WI38 (cell line): ENCODE measurements at regions not wholly inside any gene's neighbourhood (a gene's known extent, or its start where the extent isn't known, plus 50 kb on each side); places are given as distances from the start of the nearest gene placed in this dataset.

ENCODE experiments used
- H3K4me3 ChIP-seq: 2 replicates; pipeline ENCODE4 v1.5.1; 2011; ENCODE audit warnings: low read depth, mild to moderate bottlenecking, control low read depth, low read length
- TF ChIP-seq, protein P1 (sequence below): IDR thresholded peaks from 2 replicates; pipeline ENCODE4 v1.5.1; 2012; ENCODE audit warnings: low read depth, mild to moderate bottlenecking, control low read depth, low read length

- TF ChIP-seq, protein P1, sequence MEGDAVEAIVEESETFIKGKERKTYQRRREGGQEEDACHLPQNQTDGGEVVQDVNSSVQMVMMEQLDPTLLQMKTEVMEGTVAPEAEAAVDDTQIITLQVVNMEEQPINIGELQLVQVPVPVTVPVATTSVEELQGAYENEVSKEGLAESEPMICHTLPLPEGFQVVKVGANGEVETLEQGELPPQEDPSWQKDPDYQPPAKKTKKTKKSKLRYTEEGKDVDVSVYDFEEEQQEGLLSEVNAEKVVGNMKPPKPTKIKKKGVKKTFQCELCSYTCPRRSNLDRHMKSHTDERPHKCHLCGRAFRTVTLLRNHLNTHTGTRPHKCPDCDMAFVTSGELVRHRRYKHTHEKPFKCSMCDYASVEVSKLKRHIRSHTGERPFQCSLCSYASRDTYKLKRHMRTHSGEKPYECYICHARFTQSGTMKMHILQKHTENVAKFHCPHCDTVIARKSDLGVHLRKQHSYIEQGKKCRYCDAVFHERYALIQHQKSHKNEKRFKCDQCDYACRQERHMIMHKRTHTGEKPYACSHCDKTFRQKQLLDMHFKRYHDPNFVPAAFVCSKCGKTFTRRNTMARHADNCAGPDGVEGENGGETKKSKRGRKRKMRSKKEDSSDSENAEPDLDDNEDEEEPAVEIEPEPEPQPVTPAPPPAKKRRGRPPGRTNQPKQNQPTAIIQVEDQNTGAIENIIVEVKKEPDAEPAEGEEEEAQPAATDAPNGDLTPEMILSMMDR = no peak
- no peak overlapping the region for H3K4me3 ChIP-seq
These were observed 1145.3 kb downstream of the OTOL1 start for GRCh38 chr3:162641907-162642306.

- H3K4me3 ChIP-seq = no peak overlapping the region
These were observed 1146.6 kb downstream of the OTOL1 start for GRCh38 chr3:162643245-162643644.

GRCh38 chr3:162647321-162647720, 1150.7 kb downstream of the OTOL1 start:
- TF ChIP-seq, protein P1 = no peak
- no peak overlapping the region for H3K4me3 ChIP-seq

More at GRCh38 chr3:162643245-162643644, 1146.6 kb downstream of the OTOL1 start:
- TF ChIP-seq, protein P1 = no peak

- TF ChIP-seq, protein P1 = no peak
These were observed 1161.4 kb downstream of the OTOL1 start for GRCh38 chr3:162658003-162658402.

DNA sequence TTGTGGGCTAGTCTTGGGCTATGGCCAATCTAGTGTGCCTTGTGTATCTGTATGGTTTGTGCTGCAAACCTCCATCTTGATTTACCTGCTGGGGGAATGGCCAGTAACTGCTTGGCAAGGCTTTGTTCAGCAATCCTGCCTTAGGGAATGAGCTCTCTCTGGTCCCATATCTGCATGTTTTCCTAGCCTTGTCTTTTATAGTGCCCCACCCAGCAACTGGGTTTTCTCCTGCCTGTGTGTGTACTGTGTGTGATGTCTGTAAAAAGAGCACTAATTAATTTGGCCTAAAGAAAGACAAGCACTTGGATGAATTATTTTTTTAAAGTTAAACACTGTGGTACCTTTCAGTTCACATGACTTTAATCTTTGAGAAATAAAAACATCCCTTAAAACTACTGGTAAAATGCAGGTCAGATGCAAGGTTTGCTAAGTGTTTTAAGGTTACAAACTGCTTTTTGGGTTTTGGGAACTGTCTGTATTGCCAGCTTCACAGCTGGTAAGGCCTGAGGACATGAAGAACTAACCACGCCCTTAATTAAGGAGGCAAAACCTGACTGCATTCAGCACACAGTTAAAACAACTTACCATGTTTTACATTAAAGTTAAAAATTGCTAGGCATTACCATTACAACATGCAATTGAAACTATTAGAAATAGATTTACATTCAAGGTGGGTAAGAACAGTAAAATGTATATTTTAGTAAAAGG, 1169.2 kb downstream of the OTOL1 start:
- TF ChIP-seq, protein P1 = no peak

More at GRCh38 chr3:162658003-162658402, 1161.4 kb downstream of the OTOL1 start:
- no peak overlapping the region for H3K4me3 ChIP-seq

GRCh38 chr3:162666835-162667234, 1170.2 kb downstream of the OTOL1 start:
- H3K4me3 ChIP-seq = no peak overlapping the region
- TF ChIP-seq, protein P1 = no peak

More for the DNA sequence above, 1169.2 kb downstream of the OTOL1 start:
- no peak overlapping the region for H3K4me3 ChIP-seq

GRCh38 chr3:162670181-162670580, 1173.6 kb downstream of the OTOL1 start:
- TF ChIP-seq, protein P1 = no peak
- no peak overlapping the region for H3K4me3 ChIP-seq
